Ishikawa (cell line): ENCODE measurements at regions not wholly inside any gene's neighbourhood (a gene's known extent, or its start where the extent isn't known, plus 50 kb on each side); places are given as distances from the start of the nearest gene placed in this dataset.

Experiments
- CEBPB ChIP-seq: IDR thresholded peaks from 2 replicates; pipeline ENCODE4 v1.6.1; 2012
- CREB1 ChIP-seq: IDR thresholded peaks from 2 replicates; pipeline ENCODE4 v1.6.1; 2012; ENCODE audit warnings: low read depth
- EGR1 ChIP-seq: IDR thresholded peaks from 2 replicates; pipeline ENCODE4 v1.6.1; 2012
- EP300 ChIP-seq: IDR thresholded peaks from 2 replicates; pipeline ENCODE4 v1.6.1; 2012; ENCODE audit warnings: borderline replicate concordance
- FOXM1 ChIP-seq: IDR thresholded peaks from 2 replicates; pipeline ENCODE4 v1.6.1; 2012; ENCODE audit warnings: low read depth, borderline replicate concordance
- NFIC ChIP-seq: IDR thresholded peaks from 2 replicates; pipeline ENCODE4 v1.6.1; 2012
- RAD21 ChIP-seq: IDR thresholded peaks from 2 replicates; pipeline ENCODE4 v1.6.1; 2012; ENCODE audit warnings: low read depth
- TAF1 ChIP-seq: IDR thresholded peaks from 2 replicates; pipeline ENCODE4 v1.6.1; 2012; ENCODE audit warnings: low read depth, mild to moderate bottlenecking
- TCF12 ChIP-seq: IDR thresholded peaks from 2 replicates; pipeline ENCODE4 v1.6.1; 2012; ENCODE audit warnings: low read depth
- TEAD4 ChIP-seq: IDR thresholded peaks from 2 replicates; pipeline ENCODE4 v1.6.1; 2012
- USF1 ChIP-seq: IDR thresholded peaks from 2 replicates; pipeline ENCODE4 v1.6.1; 2012
- YY1 ChIP-seq: IDR thresholded peaks from 2 replicates; pipeline ENCODE4 v1.6.1; 2012; ENCODE audit warnings: low read depth
- ZBTB7A ChIP-seq: IDR thresholded peaks from 2 replicates; pipeline ENCODE4 v1.6.1; 2012; ENCODE audit warnings: low read depth
- TF ChIP-seq, protein P1 (sequence below): IDR thresholded peaks from 2 replicates; pipeline ENCODE4 v1.6.1; 2012
- TF ChIP-seq, protein P2 (sequence below): IDR thresholded peaks from 2 replicates; pipeline ENCODE4 v1.6.1; 2012; ENCODE audit warnings: low read depth, mild to moderate bottlenecking

DNA sequence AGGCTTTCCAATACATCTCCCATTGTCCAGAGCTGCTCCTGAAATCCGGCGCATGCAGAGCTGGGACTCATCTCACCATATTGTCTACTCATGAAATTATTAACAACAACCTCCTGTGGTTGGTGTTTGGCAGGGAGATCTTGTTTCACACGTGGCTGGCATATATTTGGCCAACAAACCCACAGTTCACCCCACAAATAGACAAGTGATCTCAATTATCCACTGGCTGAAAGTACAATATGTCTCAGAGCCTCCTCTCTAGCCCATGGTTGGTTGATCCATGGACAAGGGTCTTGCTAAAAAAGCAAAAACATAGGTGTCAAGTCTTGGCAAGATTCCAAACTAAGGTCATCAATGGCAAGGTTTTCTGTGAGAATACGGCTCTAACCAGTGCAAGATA lies 386.9 kb downstream of the ETS1 start:
- TF ChIP-seq ZBTB7A (no peak), NFIC (no peak), TAF1 (no peak), YY1 (no peak), FOXM1 (no peak), USF1 (no peak), CREB1 (no peak), RAD21 (no peak), EGR1 (no peak), EP300 (no peak), TEAD4 (no peak), CEBPB (no peak), TCF12 (no peak)
- TF ChIP-seq, protein P1, sequence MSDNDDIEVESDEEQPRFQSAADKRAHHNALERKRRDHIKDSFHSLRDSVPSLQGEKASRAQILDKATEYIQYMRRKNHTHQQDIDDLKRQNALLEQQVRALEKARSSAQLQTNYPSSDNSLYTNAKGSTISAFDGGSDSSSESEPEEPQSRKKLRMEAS, result no peak
- TF ChIP-seq, protein P2, sequence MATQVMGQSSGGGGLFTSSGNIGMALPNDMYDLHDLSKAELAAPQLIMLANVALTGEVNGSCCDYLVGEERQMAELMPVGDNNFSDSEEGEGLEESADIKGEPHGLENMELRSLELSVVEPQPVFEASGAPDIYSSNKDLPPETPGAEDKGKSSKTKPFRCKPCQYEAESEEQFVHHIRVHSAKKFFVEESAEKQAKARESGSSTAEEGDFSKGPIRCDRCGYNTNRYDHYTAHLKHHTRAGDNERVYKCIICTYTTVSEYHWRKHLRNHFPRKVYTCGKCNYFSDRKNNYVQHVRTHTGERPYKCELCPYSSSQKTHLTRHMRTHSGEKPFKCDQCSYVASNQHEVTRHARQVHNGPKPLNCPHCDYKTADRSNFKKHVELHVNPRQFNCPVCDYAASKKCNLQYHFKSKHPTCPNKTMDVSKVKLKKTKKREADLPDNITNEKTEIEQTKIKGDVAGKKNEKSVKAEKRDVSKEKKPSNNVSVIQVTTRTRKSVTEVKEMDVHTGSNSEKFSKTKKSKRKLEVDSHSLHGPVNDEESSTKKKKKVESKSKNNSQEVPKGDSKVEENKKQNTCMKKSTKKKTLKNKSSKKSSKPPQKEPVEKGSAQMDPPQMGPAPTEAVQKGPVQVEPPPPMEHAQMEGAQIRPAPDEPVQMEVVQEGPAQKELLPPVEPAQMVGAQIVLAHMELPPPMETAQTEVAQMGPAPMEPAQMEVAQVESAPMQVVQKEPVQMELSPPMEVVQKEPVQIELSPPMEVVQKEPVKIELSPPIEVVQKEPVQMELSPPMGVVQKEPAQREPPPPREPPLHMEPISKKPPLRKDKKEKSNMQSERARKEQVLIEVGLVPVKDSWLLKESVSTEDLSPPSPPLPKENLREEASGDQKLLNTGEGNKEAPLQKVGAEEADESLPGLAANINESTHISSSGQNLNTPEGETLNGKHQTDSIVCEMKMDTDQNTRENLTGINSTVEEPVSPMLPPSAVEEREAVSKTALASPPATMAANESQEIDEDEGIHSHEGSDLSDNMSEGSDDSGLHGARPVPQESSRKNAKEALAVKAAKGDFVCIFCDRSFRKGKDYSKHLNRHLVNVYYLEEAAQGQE, result no peak

DNA sequence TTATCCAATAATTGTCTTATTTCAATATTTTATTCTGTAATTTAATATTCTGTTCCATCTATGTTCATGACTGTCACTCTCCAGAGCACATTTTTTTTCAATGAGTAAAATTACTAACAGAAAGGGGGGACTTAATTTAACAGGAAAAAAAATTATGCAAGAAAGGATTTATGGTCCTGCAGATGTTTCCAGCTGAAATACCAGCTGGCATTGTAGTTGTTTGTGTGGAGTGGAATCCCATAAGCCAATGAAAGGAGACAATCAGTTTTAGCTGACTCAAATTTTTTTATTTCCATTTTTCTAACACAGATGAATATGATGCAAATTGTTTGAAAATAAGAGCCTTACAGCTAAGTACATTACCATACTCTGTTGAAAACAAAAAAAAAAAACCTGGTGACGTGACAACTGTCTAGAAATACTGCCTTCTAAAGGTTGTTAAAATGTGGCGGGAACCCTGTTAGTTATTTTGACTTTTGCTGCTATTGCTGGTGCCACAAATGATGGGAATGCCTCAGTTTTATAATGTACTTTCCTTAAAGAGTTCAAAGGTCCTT lies 389.1 kb downstream of the ETS1 start:
- no peak for TF ChIP-seq ZBTB7A
- TF ChIP-seq TEAD4, result no peak
- no peak for TF ChIP-seq FOXM1
- no peak for TF ChIP-seq TAF1
- no peak for TF ChIP-seq NFIC
- no peak for TF ChIP-seq EGR1
- no peak for TF ChIP-seq CEBPB
- TF ChIP-seq, protein P1, result no peak
- TF ChIP-seq USF1, result no peak

GRCh38 chr11:128196235-128196634 lies 391.1 kb downstream of the ETS1 start:
- no peak for TF ChIP-seq EGR1
- TF ChIP-seq USF1, result no peak
- no peak for TF ChIP-seq YY1
- TF ChIP-seq TAF1, result no peak
- no peak for TF ChIP-seq FOXM1
- TF ChIP-seq CEBPB, result no peak
- TF ChIP-seq, protein P1, result no peak
- TF ChIP-seq EP300, result no peak
- TF ChIP-seq RAD21, result no peak
- TF ChIP-seq TEAD4, result no peak
- TF ChIP-seq ZBTB7A, result no peak
- TF ChIP-seq, protein P2, result no peak
- no peak for TF ChIP-seq NFIC
- TF ChIP-seq CREB1, result no peak
- TF ChIP-seq TCF12, result no peak

- TF ChIP-seq NFIC, result no peak
- no peak for TF ChIP-seq ZBTB7A
- TF ChIP-seq, protein P1, result no peak
- no peak for TF ChIP-seq YY1
- no peak for TF ChIP-seq FOXM1
- TF ChIP-seq CREB1, result no peak
- TF ChIP-seq EP300, result no peak
- no peak for TF ChIP-seq TEAD4
- TF ChIP-seq CEBPB, result no peak
- TF ChIP-seq TCF12, result no peak
- no peak for TF ChIP-seq USF1
- TF ChIP-seq EGR1, result no peak
- TF ChIP-seq TAF1, result no peak
Measured at GRCh38 chr11:128195756-128196155, 391.6 kb downstream of the ETS1 start.
